ENCODE measurements at regions not wholly inside any gene's neighbourhood (a gene's known extent, or its start where the extent isn't known, plus 50 kb on each side); places are given as distances from the start of the nearest gene placed in this dataset.
"Not testable (repeated sequence)": the region's sequence is repeated elsewhere in the genome, so short reads cannot be mapped to it uniquely, and the experiment has no call there.

DNA sequence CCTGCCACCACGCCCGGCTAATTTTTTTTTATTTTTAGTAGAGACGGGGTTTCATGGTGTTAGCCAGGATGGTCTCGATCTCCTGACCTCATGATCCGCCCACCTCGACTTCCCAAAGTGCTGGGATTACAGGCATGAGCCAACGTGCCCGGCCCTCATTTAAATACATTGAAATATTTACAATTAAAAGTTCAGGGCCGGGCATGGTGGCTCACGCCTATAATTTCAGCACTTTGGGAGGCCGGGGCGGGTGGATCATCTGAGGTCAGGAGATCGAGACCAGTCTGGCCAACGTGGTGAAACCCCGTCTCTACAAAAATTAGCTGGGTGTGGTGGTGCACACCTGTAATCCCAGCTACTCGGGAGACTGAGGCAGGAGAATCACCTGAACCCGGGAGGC is 115.2 kb downstream of the CRYBB2 start:
- not testable (repeated sequence) for H3K27ac ChIP-seq (ENCODE audit: low read depth); H3K4me3 ChIP-seq (ENCODE audit: low read depth, low read length); H3K36me3 ChIP-seq (ENCODE audit: insufficient read depth); DNase-seq (ENCODE audit: extremely low spot score); H3K4me1 ChIP-seq (ENCODE audit: insufficient read depth)
- WGBS = 89% methylated on average over 17 of the region's 17 CpGs

DNA sequence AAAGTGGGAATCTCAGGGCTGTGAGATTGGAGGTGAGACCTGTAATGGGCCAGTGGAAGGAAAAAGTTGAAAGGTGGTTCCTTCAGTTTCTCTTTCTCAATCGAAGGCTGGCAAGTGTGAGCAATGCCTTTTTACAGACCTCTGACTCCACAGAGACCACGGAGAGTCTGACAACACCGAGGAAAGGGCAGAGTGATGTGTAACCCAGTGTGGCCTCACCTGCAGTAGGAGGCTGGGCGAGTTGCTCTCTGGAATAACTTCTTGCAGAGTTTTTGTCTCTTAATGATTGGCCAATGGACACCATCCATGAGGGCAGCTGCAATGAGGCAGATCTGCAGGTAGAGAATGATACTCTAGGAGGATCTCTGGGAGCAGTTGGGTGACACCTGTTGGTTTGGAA is 115.8 kb downstream of the CRYBB2 start:
- DNase-seq (ENCODE audit: extremely low spot score); H3K36me3 ChIP-seq (ENCODE audit: insufficient read depth); H3K27ac ChIP-seq (ENCODE audit: low read depth); H3K4me3 ChIP-seq (ENCODE audit: low read depth, low read length); H3K4me1 ChIP-seq (ENCODE audit: insufficient read depth): not testable (repeated sequence)
- 85% methylated on average over 4 of the region's 4 CpGs for WGBS

DNA sequence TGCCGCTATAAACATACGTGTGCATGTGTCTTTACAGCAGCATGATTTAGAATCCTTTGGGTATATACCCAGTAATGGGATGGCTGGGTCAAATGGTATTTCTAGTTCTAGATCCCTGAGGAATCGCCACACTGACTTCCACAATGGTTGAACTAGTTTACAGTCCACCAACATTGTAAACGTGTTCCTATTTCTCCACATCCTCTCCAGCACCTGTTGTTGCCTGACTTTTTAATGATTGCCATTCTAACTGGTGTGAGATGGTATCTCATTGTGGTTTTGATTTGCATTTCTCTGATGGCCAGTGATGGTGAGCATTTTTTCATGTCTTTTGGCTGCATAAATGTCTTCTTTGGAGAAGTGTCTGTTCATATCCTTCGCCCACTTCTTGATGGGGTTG is 121.1 kb downstream of the CRYBB2 start:
- not testable (repeated sequence) for H3K27ac ChIP-seq (ENCODE audit: low read depth); DNase-seq (ENCODE audit: extremely low spot score); H3K4me3 ChIP-seq (ENCODE audit: low read depth, low read length); H3K36me3 ChIP-seq (ENCODE audit: insufficient read depth); H3K4me1 ChIP-seq (ENCODE audit: insufficient read depth)
- WGBS = 96% methylated on average over 5 of the region's 5 CpGs

- DNase-seq (ENCODE audit: extremely low spot score); H3K4me3 ChIP-seq (ENCODE audit: low read depth, low read length); H3K4me1 ChIP-seq (ENCODE audit: insufficient read depth); H3K27ac ChIP-seq (ENCODE audit: low read depth); H3K36me3 ChIP-seq (ENCODE audit: insufficient read depth): not testable (repeated sequence)
- WGBS = 97% methylated on average over 10 of the region's 10 CpGs
These were observed 124.9 kb downstream of the CRYBB2 start for GRCh38 chr22:25344366-25344765.

- Histone ChIP-seq H3K4me1 (ENCODE audit: insufficient read depth) (no peaks in the 10 kb centered on the region), H3K4me3 (ENCODE audit: low read depth, low read length) (no peak overlapping the region), H3K36me3 (ENCODE audit: insufficient read depth) (peaks cover 3% of the 10 kb centered on the region), H3K27ac (ENCODE audit: low read depth) (no peak overlapping the region)
- 92% methylated on average over 29 of the region's 29 CpGs for WGBS
- no peak for DNase-seq (ENCODE audit: extremely low spot score)
These were observed 127.7 kb downstream of the CRYBB2 start for GRCh38 chr22:25346859-25347751.

- peaks cover 5% of the 10 kb centered on the region for H3K36me3 ChIP-seq (ENCODE audit: insufficient read depth)
- no peak overlapping the region for H3K4me3 ChIP-seq (ENCODE audit: low read depth, low read length)
- H3K27ac ChIP-seq (ENCODE audit: low read depth) = no peak overlapping the region
- no peaks in the 10 kb centered on the region for H3K4me1 ChIP-seq (ENCODE audit: insufficient read depth)
- 55% methylated on average over 3 of the region's 3 CpGs for WGBS
- DNase-seq (ENCODE audit: extremely low spot score) = no peak
These were observed 128.3 kb downstream of the CRYBB2 start for GRCh38 chr22:25347752-25348102.

DNA sequence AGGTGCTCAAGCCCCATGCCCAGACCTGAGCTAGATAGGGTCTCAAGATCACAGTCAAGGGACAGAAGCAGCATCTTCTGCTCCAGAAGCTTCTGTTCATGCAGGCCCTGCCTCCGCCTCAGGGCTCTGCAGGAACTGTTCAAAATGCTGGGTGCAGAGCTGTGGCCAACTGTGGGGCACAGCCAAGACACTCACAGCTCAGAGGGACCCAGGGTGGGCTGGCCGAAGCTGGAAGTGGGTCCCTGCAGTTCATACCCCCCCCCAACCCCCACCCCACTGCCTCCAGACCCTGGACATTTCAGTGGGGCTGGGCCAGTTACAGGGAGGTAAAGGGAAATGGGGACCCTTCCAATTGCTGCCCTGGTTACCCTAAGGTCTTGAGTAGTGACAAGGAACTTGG is 129.0 kb downstream of the CRYBB2 start:
- Histone ChIP-seq H3K36me3 (ENCODE audit: insufficient read depth) (peaks cover 5% of the 10 kb centered on the region), H3K27ac (ENCODE audit: low read depth) (no peak overlapping the region), H3K4me1 (ENCODE audit: insufficient read depth) (no peaks in the 10 kb centered on the region), H3K4me3 (ENCODE audit: low read depth, low read length) (no peak overlapping the region)
- no peak for DNase-seq (ENCODE audit: extremely low spot score)
- 67% methylated on average over 2 of the region's 2 CpGs for WGBS

GRCh38 chr22:25348996-25349395 is 129.6 kb downstream of the CRYBB2 start:
- DNase-seq (ENCODE audit: extremely low spot score); H3K36me3 ChIP-seq (ENCODE audit: insufficient read depth); H3K4me3 ChIP-seq (ENCODE audit: low read depth, low read length); H3K27ac ChIP-seq (ENCODE audit: low read depth); H3K4me1 ChIP-seq (ENCODE audit: insufficient read depth): not testable (repeated sequence)
- 91% methylated on average over 4 of the region's 5 CpGs for WGBS

DNA sequence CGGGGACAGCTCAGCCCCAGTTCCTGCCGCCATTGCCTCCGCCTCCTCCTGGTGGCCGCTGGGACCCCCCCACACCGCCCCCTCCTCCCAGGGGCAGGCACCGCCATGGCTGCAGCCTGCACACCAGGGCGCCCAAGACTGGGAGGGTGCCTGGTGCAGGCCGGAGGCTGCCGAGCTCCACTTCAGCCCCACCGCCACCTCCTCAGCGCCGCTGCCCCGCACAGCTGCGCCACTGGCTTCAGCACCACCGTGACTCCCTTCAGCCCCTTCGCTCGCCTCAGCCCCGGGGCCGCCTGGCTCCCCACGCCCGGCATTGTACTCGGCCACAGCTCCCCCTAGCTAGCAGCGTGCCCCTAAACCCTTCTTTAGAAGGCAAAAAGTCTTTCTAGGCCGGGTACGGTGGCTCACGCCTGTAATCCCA is 131.1 kb downstream of the CRYBB2 start:
- no peak for DNase-seq (ENCODE audit: extremely low spot score)
- no peak overlapping the region for H3K27ac ChIP-seq (ENCODE audit: low read depth)
- H3K36me3 ChIP-seq (ENCODE audit: insufficient read depth) = peaks cover 8% of the 10 kb centered on the region
- WGBS = 91% methylated on average over 26 of the region's 26 CpGs
- no peaks in the 10 kb centered on the region for H3K4me1 ChIP-seq (ENCODE audit: insufficient read depth)
- no peak overlapping the region for H3K4me3 ChIP-seq (ENCODE audit: low read depth, low read length)

DNA sequence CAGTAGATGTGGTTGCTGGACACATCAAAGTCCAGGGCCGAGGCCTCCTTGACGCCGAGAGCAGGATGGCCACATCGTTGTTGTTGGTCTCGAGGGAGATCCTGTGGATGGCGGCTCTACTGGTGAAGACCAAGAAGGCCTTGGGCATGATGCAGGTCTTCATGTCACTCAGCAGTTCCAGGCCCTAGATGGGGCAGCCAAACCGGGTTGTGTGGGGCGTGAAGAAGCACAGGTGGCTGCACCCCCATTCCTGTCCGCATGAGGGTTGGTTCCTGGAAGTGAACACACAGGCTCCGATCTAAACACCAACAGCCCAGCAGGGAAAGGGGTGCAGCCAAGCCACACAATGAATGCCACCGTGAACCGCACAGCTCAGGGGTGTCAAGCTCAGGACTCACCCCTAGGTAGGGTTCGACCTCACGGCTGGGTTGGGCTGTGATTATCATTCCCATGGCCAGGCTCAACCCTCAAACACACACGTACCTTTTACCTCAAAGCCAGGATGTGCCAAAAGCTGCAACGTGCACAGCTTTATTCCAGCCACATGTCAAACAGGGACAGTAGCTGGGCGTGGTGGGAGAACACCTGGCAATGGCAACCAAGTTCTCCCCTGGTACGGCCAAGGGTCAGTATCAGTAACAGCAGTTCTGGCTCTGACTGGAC is 132.3 kb downstream of the CRYBB2 start:
- Histone ChIP-seq H3K4me3 (ENCODE audit: low read depth, low read length) (no peak overlapping the region), H3K4me1 (ENCODE audit: insufficient read depth) (no peaks in the 10 kb centered on the region), H3K27ac (ENCODE audit: low read depth) (no peak overlapping the region), H3K36me3 (ENCODE audit: insufficient read depth) (peaks cover 8% of the 10 kb centered on the region)
- WGBS = 95% methylated on average over 18 of the region's 18 CpGs
- no peak for DNase-seq (ENCODE audit: extremely low spot score)

DNA sequence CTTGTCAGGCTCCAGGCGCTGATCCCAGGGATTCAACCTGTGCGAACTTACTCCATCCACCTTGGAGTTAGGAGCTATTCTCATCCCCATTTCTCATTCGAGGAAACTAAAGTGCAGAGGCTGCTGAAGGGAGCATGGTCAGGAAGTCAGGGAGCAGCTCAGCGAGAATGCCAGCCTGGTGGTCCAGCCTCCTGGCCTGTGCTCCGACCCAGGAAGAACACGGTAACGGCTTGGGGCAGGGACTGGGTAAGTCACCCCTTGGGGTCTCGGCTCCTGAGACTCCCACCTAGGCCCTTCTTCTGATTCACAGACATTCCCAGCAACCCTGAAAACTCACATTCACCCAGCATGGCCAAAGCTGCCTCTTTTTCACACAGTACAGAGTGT is 132.8 kb downstream of the CRYBB2 start:
- H3K4me1 ChIP-seq (ENCODE audit: insufficient read depth) = no peaks in the 10 kb centered on the region
- H3K4me3 ChIP-seq (ENCODE audit: low read depth, low read length) = no peak overlapping the region
- WGBS = 94% methylated on average over 8 of the region's 8 CpGs
- H3K36me3 ChIP-seq (ENCODE audit: insufficient read depth) = peaks cover 5% of the 10 kb centered on the region
- no peak overlapping the region for H3K27ac ChIP-seq (ENCODE audit: low read depth)
- DNase-seq (ENCODE audit: extremely low spot score) = no peak

DNA sequence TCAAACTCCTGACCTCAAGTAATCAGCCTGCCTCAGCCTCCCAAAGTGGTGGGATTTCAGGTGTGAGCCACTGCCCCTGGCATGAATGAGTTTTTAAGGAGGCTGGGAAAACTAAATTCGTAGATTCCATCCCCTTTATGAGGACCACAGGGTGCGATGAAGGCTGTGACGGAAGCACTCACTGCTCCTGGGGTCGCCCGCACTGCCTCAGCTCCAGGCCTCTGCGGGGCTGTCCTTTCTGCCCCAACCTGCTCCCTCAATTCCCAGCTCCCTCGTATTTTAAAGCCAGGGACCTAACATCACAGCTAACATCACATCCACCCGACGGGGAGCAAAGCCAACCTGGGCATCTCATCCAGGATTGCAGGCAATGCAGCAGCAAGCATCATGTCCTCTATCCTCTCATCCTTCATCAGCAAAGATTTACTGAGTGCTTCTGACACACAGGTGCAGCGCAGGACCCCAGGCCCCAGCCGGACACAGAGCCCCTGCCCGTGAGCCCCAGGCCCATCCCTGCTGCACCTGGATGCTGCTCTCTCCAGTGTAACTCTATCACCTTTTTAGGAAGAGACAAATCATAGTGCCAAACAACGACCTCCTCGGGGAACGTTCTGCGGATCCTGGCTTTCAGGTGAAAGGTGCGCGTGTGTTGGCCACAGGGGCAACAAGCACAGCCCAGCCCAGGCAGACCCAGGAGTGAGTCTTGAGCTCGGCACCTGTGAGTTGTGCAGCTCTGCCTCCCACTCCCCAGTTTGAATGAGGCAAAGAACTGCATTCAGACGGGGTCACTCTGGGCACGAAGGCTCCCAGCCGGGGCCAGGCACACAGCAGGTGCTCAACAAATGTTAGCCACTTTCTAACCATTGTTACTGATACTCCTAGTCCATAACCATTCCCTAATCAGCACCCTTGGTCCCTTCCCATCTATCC is 134.3 kb downstream of the CRYBB2 start:
- no peak overlapping the region for H3K27ac ChIP-seq (ENCODE audit: low read depth)
- H3K36me3 ChIP-seq (ENCODE audit: insufficient read depth) = peaks cover 5% of the 10 kb centered on the region
- H3K4me1 ChIP-seq (ENCODE audit: insufficient read depth) = no peaks in the 10 kb centered on the region
- 93% methylated on average over 22 of the region's 22 CpGs for WGBS
- H3K4me3 ChIP-seq (ENCODE audit: low read depth, low read length) = no peak overlapping the region
- DNase-seq (ENCODE audit: extremely low spot score) = no peak

DNA sequence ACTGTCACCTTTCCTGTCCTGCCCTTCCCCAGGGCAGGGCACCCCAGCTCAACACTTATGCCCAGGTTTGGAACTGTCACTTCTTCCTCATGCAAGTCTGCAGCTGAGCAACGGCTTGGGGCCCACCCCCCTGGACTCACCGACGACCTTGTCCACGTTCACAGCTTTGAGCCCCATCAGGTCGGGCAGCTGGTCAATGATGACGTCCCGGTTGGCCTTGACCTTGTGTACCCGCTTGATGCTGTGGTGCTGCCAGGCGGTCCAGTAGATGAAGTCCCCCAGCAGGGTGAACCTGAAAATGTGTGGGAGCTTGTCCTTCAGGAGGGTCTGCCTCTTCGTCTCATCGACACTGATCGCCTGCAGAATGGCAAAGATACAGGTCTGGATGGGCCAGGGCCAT is 135.0 kb downstream of the CRYBB2 start:
- H3K27ac ChIP-seq (ENCODE audit: low read depth) = no peak overlapping the region
- DNase-seq (ENCODE audit: extremely low spot score) = no peak
- 92% methylated on average over 12 of the region's 12 CpGs for WGBS
- no peaks in the 10 kb centered on the region for H3K4me1 ChIP-seq (ENCODE audit: insufficient read depth)
- peaks cover 5% of the 10 kb centered on the region for H3K36me3 ChIP-seq (ENCODE audit: insufficient read depth)
- H3K4me3 ChIP-seq (ENCODE audit: low read depth, low read length) = no peak overlapping the region

All from urinary bladder (tissue), 3 donors.